ENCODE measurements at regions not wholly inside any gene's neighbourhood (a gene's known extent, or its start where the extent isn't known, plus 50 kb on each side); places are given as distances from the start of the nearest gene placed in this dataset.

GRCh38 chr1:231108516-231109302 is 53.1 kb upstream of the TRIM67 start:
- no peak for DNase-seq (ENCODE audit: low spot score)
- no peak for ATAC-seq

DNA sequence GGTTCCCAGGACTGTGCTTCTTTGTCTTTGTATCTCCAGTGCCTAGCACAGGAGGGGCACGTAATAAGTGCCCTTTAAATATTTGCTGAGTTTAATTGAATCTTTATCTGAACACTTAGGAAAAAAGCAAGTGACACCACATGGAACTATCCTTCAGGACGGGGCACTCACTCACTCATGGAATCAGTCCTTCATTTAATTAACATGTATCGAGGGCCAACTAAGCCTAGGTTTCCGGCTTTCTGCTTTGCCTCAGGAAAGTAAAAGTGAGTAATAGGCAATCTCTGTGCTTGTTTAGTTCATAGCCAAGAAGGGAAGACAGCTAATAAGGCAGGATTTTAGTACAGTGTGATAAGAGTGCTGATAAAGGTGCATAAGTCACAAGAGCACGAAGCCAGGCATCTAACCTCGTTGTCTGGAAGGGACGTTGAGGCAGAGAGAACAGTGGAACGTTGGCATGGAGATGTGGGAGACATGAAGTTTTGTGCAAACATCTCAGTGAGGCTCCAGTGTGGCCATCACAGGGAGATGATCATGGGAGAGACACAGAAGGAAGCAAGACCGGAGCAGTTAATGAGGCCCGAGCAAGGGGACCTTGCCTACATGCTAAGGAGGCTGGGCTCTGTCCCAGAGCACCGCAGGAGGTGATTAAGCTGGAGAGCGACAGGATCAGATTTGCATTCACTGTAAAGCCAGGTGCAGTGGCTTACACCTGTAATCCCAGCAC is 54.1 kb upstream of the TRIM67 start:
- DNase-seq (ENCODE audit: low spot score) = no peak
- no peak for ATAC-seq

DNA sequence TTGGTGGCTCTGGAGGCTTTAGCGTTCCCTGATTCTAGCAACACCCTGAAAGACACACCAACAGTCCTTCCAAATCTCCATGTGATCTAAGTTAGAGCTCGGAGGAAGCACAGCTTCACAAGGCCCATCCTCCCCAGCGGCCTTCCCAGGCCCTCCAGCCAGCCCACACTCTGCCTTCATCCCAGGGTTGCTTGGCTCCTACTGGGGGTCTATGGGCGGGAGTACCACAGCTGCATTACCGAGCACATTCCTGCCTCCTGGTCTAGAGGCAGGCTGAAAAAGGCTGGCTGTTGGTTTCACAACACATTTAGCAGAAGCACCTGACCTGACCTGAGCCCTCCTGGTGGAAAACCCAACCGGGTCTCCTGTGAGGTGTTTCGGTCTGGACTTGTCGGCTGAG is 54.7 kb upstream of the TRIM67 start:
- no peak for DNase-seq (ENCODE audit: low spot score)
- ATAC-seq = no peak

DNA sequence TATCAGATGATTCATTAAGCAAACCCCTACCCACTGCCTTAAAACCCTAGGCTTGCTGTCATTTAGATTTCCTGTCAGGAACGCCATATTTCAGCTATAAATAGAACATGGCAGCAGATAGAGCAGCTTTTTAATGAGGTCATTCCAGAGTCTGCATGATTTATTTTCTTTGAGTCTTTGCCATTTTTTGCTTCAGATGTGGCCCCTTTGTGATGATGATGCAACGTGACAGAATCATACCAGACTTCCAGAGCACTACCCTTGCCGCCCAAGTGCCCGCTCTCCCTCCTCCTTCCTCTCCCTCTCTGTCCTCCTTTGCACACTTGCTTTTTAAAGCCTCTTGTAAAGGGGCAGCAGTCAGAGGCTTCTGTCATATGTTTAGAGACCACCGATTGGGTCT is 55.5 kb upstream of the TRIM67 start:
- ATAC-seq = no peak

DNA sequence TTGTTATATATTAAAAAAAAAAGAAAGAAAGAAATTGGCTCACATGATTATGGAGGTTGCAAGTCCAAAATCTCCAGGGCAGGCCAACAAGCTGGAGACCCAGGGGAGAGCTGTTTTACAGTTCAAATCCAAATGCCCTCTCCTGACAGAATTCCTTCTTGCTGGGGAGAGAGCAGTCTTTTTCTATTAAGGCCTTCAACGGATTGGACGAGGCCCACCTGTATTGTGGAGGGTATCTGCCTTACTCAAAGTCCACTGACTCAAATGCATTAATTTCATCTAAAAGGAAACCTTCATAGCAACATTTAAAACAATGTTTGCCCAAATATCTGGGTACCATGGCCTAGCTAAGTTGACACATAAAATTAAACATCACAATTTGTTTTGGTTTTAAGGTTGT is 56.9 kb upstream of the TRIM67 start:
- DNase-seq (ENCODE audit: low spot score) (no peak), ATAC-seq (no peak)

More for the DNA sequence above, 55.5 kb upstream of the TRIM67 start:
- no peak for DNase-seq (ENCODE audit: low spot score)

GRCh38 chr1:231103961-231104360 is 57.9 kb upstream of the TRIM67 start:
- no peak for ATAC-seq
- DNase-seq (ENCODE audit: low spot score) = no peak

DNA sequence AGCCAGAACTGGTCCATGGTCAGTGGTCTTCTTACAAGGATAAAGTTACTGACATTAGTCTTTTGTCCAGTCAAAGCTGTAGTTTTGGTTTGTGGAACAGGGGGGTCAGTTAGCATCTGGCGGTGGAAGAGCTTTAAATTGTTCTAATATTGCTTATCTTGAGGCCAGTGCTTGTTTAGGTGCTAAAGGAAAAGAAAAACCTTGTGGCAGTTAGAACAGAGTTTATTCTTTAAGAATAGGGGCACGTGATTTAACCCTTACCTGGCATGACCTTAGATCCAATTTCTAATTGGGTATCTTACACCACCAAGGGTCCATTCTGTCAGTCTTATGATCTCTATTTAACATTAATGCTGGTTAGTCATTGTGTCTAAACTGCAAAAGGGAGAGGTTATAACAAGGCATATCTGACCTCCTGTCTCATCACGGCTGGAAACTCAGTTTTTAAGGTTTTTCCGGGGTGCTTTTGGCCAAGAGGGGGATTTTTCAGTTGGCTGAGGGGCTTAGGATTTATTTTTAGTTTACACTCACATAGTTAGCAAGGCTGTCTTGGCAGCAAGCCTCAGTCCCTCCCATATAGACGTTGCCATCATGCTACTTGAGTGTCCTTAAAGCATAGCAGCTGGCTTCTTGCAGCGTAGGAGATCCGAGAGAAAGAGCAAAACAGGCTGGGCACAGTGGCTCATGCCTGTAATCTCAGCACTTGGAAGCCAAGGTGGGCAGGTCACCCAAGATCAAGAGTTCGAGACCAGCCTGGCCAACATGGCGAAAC is 60.1 kb upstream of the FAM89A start:
- no peak for DNase-seq (ENCODE audit: low spot score)
- no peak for ATAC-seq

GRCh38 chr1:231099311-231099710 is 59.3 kb upstream of the FAM89A start:
- ATAC-seq (no peak), DNase-seq (ENCODE audit: low spot score) (no peak)

DNA sequence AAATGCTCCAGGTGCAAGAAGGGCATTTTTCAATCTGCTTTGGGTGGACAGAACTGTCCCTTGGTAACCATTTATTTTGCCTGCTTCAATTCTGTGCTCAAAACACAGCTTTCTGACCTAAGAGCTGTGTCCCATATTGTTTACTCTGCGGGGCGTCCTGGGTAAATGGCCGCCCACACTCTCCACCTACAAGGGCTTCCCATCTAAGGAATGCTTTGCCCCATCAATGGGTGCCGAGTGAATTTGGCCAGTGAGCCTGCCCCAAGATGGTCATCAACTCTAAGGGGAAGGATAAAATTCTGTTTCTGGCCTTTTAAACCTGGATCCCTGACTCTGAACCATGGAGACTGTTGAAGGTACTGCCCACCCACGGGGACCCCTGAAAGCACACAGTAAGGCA is 55.5 kb upstream of the FAM89A start:
- no peak for DNase-seq (ENCODE audit: low spot score)
- no peak for ATAC-seq

DNA sequence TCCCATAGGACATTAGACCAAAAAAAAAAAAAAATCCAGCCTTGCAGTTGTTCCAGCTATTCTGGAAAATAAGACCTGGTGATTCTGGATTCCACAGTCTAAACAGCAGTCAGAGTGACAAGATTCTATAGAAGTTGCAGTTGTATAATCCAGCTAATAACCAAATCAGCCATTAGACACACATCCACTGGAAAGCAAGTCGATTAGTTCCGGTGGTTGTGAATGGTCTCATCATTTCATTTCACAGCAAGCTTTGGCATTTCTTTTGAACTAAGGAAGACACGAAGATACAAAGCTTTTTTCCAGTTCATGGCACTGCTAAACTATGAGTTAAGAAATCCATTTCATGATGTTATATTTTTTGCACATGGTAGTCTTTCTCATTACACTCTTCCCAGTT is 54.4 kb upstream of the FAM89A start:
- DNase-seq (ENCODE audit: low spot score) = no peak
- no peak for ATAC-seq

DNA sequence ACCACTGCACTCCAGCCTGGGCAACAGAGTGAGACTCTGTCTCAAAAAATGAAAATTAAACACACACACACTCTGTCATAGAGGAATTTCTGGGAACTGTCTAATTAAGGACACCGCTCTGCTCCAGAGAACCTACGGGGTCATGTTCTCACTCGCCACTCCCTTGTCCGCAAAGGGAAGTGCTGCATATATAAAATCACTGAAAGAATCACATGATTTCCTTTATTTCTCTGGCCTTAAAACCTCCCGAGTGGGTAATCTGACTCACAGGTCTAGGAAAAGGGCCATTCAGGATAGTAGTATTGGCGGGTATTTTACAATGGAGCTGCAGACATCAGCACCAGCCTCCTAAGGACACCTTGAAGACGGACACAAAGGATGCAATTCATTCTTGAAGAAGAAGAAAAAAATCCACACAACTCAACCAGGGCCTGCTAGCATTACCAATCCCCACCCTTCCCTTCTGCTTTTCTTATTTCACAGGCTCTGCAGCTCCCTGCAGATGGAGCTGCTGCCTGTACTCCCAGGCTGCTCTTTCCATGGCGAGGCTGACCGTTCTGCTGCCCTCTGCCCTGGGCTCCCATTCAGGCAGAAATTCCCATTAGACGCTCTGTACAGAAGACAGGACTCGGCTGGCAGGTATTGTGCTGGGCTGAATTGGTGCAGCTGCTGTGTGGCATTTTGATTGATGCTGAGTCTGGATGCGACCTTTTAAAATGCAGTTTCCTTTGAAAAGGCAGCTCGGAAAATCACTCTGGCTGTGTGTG is 53.3 kb upstream of the FAM89A start:
- DNase-seq (ENCODE audit: low spot score) (no peak), ATAC-seq (peak; percentile 24)

DNA sequence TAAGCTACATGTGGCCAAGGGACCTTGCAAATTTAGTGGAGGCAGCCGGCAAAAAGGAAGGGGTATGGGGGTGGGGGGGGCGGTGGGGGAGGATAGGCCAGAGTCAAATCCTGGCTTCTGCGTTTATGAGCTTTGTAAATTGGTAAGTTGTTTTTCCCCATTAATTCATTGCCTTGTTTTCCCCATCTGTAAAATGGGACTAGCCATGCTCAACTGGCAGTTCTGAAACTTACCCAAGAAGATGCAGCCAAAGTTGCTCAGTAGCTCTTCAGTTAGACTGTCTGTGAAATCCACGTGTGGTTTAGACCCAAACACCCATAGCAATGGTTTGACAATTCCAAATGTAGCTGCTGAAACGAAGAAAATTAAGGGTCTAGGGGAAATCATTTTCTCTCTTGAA is 52.3 kb upstream of the FAM89A start:
- no peak for ATAC-seq

GRCh38 chr1:231091831-231092301 is 51.8 kb upstream of the FAM89A start:
- peak; percentile 79 for ATAC-seq
- no peak for DNase-seq (ENCODE audit: low spot score)

More for the DNA sequence above, 52.3 kb upstream of the FAM89A start:
- no peak for DNase-seq (ENCODE audit: low spot score)

GRCh38 chr1:231091415-231091814 is 51.4 kb upstream of the FAM89A start:
- DNase-seq (ENCODE audit: low spot score) (no peak), ATAC-seq (no peak)
